ENCODE measurements at regions not wholly inside any gene's neighbourhood (a gene's known extent, or its start where the extent isn't known, plus 50 kb on each side); places are given as distances from the start of the nearest gene placed in this dataset.

DNA sequence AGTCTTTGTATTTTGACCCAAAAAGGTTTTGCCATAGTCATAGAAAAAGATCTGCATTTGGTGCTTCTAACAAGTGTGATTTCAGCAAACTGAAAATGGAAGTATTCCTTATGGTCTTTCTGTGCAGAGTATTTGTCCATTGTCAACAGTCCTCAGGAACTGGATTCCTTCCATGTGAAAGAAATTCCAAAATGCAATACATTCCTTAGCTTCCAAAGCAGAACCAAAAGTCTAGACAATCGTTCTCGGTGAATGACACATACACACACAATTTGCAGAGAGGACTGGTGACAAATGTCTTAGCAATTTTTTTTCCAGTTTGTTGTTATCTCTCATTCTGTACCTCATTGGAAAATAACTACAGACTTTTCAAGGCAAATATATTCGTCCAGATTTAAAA is 562.2 kb upstream of the SLIT2 start:
- TF ChIP-seq, protein P1, sequence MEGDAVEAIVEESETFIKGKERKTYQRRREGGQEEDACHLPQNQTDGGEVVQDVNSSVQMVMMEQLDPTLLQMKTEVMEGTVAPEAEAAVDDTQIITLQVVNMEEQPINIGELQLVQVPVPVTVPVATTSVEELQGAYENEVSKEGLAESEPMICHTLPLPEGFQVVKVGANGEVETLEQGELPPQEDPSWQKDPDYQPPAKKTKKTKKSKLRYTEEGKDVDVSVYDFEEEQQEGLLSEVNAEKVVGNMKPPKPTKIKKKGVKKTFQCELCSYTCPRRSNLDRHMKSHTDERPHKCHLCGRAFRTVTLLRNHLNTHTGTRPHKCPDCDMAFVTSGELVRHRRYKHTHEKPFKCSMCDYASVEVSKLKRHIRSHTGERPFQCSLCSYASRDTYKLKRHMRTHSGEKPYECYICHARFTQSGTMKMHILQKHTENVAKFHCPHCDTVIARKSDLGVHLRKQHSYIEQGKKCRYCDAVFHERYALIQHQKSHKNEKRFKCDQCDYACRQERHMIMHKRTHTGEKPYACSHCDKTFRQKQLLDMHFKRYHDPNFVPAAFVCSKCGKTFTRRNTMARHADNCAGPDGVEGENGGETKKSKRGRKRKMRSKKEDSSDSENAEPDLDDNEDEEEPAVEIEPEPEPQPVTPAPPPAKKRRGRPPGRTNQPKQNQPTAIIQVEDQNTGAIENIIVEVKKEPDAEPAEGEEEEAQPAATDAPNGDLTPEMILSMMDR (IDR thresholded peaks at IDR 0.05; ENCODE audit: low read depth, low read length) = no peak
- DNase-seq (ENCODE audit: low read depth, low spot score) = no peak
- no peak overlapping the region for H3K27ac ChIP-seq (ENCODE audit: low read depth, low read length)
- POLR2A ChIA-PET = no interaction called here
- no peaks in the 10 kb centered on the region for H3K27me3 ChIP-seq (ENCODE audit: control insufficient read depth, insufficient read depth, low read length)
- no peak overlapping the region for H3K4me3 ChIP-seq (ENCODE audit: low read depth, low read length)
- H3K9me3 ChIP-seq (ENCODE audit: control insufficient read depth, insufficient read depth, low read length) = no peaks in the 10 kb centered on the region
- CTCF ChIA-PET = interaction anchor here (1.4 kb wide), 1 partner anchor 559 kb away, joined by 5 read pairs; no protein-coding TSS in a partner anchor

DNA sequence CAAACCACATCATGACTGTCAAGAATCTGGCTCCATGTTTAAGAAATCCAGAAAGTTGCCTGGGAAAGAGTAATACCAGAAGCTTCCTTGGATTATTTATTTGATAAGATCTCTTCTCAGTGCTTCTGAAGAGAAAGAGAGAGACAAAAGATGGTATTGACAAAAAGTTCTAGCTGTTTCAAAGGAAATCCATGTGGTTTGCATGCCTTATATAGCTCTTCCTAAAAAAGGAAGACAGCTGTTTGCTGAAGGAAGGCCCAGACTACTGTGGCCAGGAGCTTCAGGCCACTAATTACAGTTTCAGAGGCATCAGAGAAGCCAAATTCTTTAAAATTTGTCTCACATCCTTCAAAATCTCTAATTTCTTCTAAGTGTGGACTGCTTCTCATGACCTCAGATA is 565.2 kb upstream of the SLIT2 start:
- POLR2A ChIA-PET = no interaction called here
- Histone ChIP-seq H3K4me3 (ENCODE audit: low read depth, low read length) (no peak overlapping the region), H3K9me3 (ENCODE audit: control insufficient read depth, insufficient read depth, low read length) (no peaks in the 10 kb centered on the region), H3K27ac (ENCODE audit: low read depth, low read length) (no peak overlapping the region), H3K27me3 (ENCODE audit: control insufficient read depth, insufficient read depth, low read length) (no peaks in the 10 kb centered on the region)
- CTCF ChIA-PET = no interaction called here
- TF ChIP-seq, protein P1 (IDR thresholded peaks at IDR 0.05; ENCODE audit: low read depth, low read length) = no peak
- no peak for DNase-seq (ENCODE audit: low read depth, low spot score)

DNA sequence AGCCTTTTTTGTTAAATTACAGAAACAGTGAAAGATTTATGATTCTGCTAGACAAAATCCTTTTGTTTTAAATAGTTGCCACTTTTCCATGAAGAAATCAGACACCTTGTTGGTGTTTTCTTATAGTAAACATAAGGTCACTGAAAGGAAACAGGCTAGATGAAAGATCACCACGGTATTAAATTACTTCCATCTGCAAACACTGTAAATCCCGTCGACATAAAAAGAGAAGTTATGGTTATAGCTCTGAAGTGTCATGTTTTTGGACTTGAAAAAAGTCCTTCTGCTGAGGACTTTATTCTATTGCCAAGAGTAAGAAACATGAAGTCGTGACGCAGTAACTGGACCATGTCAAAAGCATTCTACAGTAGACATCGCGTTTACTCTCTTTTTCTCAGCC is 567.6 kb upstream of the SLIT2 start:
- Histone ChIP-seq H3K4me3 (ENCODE audit: low read depth, low read length) (no peak overlapping the region), H3K27me3 (ENCODE audit: control insufficient read depth, insufficient read depth, low read length) (no peaks in the 10 kb centered on the region), H3K9me3 (ENCODE audit: control insufficient read depth, insufficient read depth, low read length) (no peaks in the 10 kb centered on the region), H3K27ac (ENCODE audit: low read depth, low read length) (no peak overlapping the region)
- TF ChIP-seq, protein P1 (IDR thresholded peaks at IDR 0.05; ENCODE audit: low read depth, low read length) = no peak
- no peak for DNase-seq (ENCODE audit: low read depth, low spot score)
- CTCF ChIA-PET = no interaction called here
- POLR2A ChIA-PET = no interaction called here

DNA sequence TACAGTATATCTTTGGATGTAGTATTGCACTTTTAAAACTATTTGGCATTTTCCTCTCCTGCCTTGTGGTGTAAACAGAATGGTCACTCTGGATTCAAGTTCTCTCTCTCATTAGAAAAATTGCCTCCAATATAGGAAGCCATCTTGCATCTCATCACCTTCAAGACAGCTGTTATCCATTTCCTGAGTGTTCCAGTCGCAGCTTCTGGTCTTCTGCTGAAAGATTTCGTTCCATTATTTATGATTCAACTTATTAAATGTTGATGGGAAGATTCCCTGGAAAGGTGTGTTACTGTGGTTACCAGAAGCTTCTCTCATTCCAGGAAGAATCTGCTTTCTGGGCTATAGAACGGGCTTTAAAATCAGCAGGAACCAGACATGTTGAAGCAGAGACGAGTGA is 568.3 kb upstream of the SLIT2 start:
- ChIA-PET POLR2A (no interaction called here), CTCF (no interaction called here)
- TF ChIP-seq, protein P1 (IDR thresholded peaks at IDR 0.05; ENCODE audit: low read depth, low read length) = no peak
- H3K4me3 ChIP-seq (ENCODE audit: low read depth, low read length) = no peak overlapping the region
- no peak for DNase-seq (ENCODE audit: low read depth, low spot score)
- no peaks in the 10 kb centered on the region for H3K27me3 ChIP-seq (ENCODE audit: control insufficient read depth, insufficient read depth, low read length)
- H3K9me3 ChIP-seq (ENCODE audit: control insufficient read depth, insufficient read depth, low read length) = no peaks in the 10 kb centered on the region
- no peak overlapping the region for H3K27ac ChIP-seq (ENCODE audit: low read depth, low read length)

DNA sequence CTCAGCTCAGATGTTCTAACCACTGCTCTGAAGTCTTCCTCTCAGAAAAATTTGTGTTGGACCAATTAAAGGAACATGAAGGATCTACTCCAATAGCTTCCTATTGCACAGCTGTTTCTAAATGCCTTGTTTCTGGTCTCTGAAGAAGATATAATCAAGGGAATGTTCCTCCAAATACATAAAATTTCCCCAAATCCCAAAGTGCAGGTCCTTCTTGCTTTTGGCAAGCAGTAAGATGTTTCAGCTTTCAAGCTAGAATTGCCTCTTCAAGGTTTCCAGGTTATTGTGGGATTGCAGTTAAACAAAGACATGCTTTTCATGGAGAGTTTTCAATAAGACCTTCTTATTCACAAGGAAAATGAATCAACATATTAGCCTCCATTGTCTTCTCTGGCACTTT is 574.5 kb upstream of the SLIT2 start:
- no peaks in the 10 kb centered on the region for H3K27me3 ChIP-seq (ENCODE audit: control insufficient read depth, insufficient read depth, low read length)
- POLR2A ChIA-PET = no interaction called here

More for the DNA sequence above, 574.5 kb upstream of the SLIT2 start:
- Histone ChIP-seq H3K4me3 (ENCODE audit: low read depth, low read length) (no peak overlapping the region), H3K9me3 (ENCODE audit: control insufficient read depth, insufficient read depth, low read length) (no peaks in the 10 kb centered on the region), H3K27ac (ENCODE audit: low read depth, low read length) (no peak overlapping the region)
- CTCF ChIA-PET = no interaction called here
- DNase-seq (ENCODE audit: low read depth, low spot score) = no peak
- TF ChIP-seq, protein P1 (IDR thresholded peaks at IDR 0.05; ENCODE audit: low read depth, low read length) = no peak
